ENCODE measurements at regions not wholly inside any gene's neighbourhood (a gene's known extent, or its start where the extent isn't known, plus 50 kb on each side); places are given as distances from the start of the nearest gene placed in this dataset.
"Not testable (repeated sequence)": the region's sequence is repeated elsewhere in the genome, so short reads cannot be mapped to it uniquely, and the experiment has no call there.

DNA sequence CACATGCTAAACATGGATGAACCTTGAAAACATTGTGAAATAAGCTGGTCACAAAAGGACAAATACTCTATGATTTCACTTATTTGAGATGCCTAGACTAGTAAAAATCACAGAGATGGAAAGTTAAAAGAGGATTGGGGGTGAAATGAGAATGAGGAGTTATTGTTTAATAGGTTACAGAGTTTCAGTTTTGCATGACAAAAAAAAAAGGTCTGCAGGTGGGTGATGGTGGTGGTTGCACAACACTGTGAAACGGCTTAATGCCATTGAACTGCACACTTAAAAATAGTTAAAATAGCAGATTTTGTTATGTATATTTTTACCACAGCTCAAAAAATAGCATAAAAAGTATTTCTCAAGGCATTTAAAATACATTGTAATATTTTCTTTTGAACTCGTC lies 151.9 kb upstream of the NRXN3 start:
- TF ChIP-seq TAF1 (IDR thresholded peaks at IDR 0.05; ENCODE audit: borderline replicate concordance, low read depth, low read length) (no peak), POLR2A (IDR thresholded peaks at IDR 0.05; ENCODE audit: low read depth, low read length) (no peak), POLR2AphosphoS5 (IDR thresholded peaks at IDR 0.05; ENCODE audit: low read depth, low read length) (no peak)
- FAIRE-seq (no peak), DNase-seq (ENCODE audit: insufficient read length) (no peak)

GRCh38 chr14:78022059-78022458 lies 148.1 kb upstream of the NRXN3 start:
- DNase-seq (ENCODE audit: insufficient read length) (peak; percentile 12), FAIRE-seq (peak; percentile 77)
- TF ChIP-seq POLR2AphosphoS5 (IDR thresholded peaks at IDR 0.05; ENCODE audit: low read depth, low read length): no peak
- TF ChIP-seq TAF1 (IDR thresholded peaks at IDR 0.05; ENCODE audit: borderline replicate concordance, low read depth, low read length): no peak
- no peak for TF ChIP-seq POLR2A (IDR thresholded peaks at IDR 0.05; ENCODE audit: low read depth, low read length)

GRCh38 chr14:78023112-78023511 lies 147.1 kb upstream of the NRXN3 start:
- FAIRE-seq (no peak), DNase-seq (ENCODE audit: insufficient read length) (no peak)
- TF ChIP-seq POLR2A (IDR thresholded peaks at IDR 0.05; ENCODE audit: low read depth, low read length) (no peak), TAF1 (IDR thresholded peaks at IDR 0.05; ENCODE audit: borderline replicate concordance, low read depth, low read length) (no peak), POLR2AphosphoS5 (IDR thresholded peaks at IDR 0.05; ENCODE audit: low read depth, low read length) (no peak)

DNA sequence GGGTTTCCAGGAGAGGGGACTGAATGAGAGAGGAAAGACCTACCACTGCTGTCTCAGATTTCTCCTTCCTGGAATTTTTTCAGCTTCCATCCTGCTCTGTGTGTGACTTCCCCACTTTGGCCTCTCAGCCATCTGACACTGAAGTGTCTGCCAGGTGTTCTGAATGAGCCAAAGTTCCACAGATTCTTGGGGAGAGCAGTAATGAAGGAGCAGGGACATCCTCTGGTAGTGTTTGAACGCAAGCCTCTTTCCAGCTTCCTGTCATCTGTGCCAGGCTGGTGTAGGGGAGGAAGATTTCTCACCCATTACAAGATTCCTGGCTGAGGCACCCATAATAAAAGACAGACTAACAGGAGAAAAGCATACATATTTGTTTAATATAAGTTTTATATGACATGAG lies 141.7 kb upstream of the NRXN3 start:
- FAIRE-seq (no peak), DNase-seq (ENCODE audit: insufficient read length) (no peak)
- TF ChIP-seq POLR2A (IDR thresholded peaks at IDR 0.05; ENCODE audit: low read depth, low read length): no peak
- no peak for TF ChIP-seq POLR2AphosphoS5 (IDR thresholded peaks at IDR 0.05; ENCODE audit: low read depth, low read length)
- no peak for TF ChIP-seq TAF1 (IDR thresholded peaks at IDR 0.05; ENCODE audit: borderline replicate concordance, low read depth, low read length)

- TF ChIP-seq POLR2A (IDR thresholded peaks at IDR 0.05; ENCODE audit: low read depth, low read length) (no peak), POLR2AphosphoS5 (IDR thresholded peaks at IDR 0.05; ENCODE audit: low read depth, low read length) (no peak), TAF1 (IDR thresholded peaks at IDR 0.05; ENCODE audit: borderline replicate concordance, low read depth, low read length) (no peak)
- FAIRE-seq (no peak), DNase-seq (ENCODE audit: insufficient read length) (no peak)
These were observed 140.4 kb upstream of the NRXN3 start for GRCh38 chr14:78029601-78030372.

DNA sequence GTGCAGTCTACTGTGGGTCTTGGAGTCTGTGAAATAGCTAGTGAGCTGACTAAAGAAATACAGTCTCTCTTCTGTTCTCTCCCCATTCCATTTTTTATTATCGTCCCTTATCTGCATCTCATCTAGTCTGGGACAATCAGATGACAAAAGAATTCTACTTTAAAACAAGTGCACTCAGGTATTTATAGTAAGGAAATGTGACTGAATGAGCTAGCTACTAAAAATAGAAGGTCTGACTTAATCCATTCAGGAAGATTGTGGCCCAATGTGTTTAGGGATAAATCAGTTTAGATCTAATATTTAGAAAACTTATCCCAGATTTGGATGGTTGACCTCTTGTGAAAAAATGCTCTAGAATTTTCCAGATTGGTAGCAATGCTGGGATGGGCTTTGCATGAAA lies 126.8 kb upstream of the NRXN3 start:
- TF ChIP-seq POLR2A (IDR thresholded peaks at IDR 0.05; ENCODE audit: low read depth, low read length): no peak
- TF ChIP-seq TAF1 (IDR thresholded peaks at IDR 0.05; ENCODE audit: borderline replicate concordance, low read depth, low read length): no peak
- no peak for TF ChIP-seq POLR2AphosphoS5 (IDR thresholded peaks at IDR 0.05; ENCODE audit: low read depth, low read length)
- FAIRE-seq (no peak), DNase-seq (ENCODE audit: insufficient read length) (no peak)

GRCh38 chr14:78048120-78048519 lies 122.1 kb upstream of the NRXN3 start:
- DNase-seq (ENCODE audit: insufficient read length) (no peak), FAIRE-seq (no peak)
- TF ChIP-seq TAF1 (IDR thresholded peaks at IDR 0.05; ENCODE audit: borderline replicate concordance, low read depth, low read length): no peak
- no peak for TF ChIP-seq POLR2AphosphoS5 (IDR thresholded peaks at IDR 0.05; ENCODE audit: low read depth, low read length)
- TF ChIP-seq POLR2A (IDR thresholded peaks at IDR 0.05; ENCODE audit: low read depth, low read length): no peak

GRCh38 chr14:78056890-78057289 lies 113.3 kb upstream of the NRXN3 start:
- not testable (repeated sequence) for DNase-seq (ENCODE audit: insufficient read length); FAIRE-seq

GRCh38 chr14:78070344-78070743 lies 99.8 kb upstream of the NRXN3 start:
- FAIRE-seq (no peak), DNase-seq (ENCODE audit: insufficient read length) (no peak)
- no peak for TF ChIP-seq TAF1 (IDR thresholded peaks at IDR 0.05; ENCODE audit: borderline replicate concordance, low read depth, low read length)
- TF ChIP-seq POLR2AphosphoS5 (IDR thresholded peaks at IDR 0.05; ENCODE audit: low read depth, low read length): no peak
- TF ChIP-seq POLR2A (IDR thresholded peaks at IDR 0.05; ENCODE audit: low read depth, low read length): no peak

DNA sequence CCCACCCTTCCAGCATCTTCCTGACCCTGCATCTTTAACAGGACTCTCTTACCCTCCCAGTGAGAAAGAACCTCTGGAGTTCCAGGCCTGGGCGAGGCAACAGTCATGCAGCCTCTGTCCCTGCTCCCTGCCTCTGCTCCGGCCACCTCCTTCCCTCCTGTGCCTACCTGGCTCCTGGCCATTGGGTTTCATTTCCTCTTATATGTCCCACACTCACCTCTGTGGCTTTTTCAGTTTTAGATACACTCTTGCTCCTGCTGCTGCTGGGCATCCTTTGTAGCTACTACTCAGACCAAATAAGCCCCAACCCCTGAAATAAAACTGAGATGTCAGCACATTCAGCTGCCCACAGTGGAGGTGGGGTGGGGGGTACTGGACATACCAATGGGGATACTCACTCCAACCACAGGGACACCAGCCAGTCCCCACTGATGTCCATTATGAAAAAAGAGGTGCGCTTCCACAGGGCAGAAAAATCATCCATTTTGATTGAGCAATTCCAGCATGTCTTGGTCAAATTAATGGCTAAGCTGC lies 99.1 kb upstream of the NRXN3 start:
- DNase-seq (ENCODE audit: insufficient read length) (no peak), FAIRE-seq (no peak)
- TF ChIP-seq POLR2A (IDR thresholded peaks at IDR 0.05; ENCODE audit: low read depth, low read length): no peak
- TF ChIP-seq TAF1 (IDR thresholded peaks at IDR 0.05; ENCODE audit: borderline replicate concordance, low read depth, low read length): no peak
- TF ChIP-seq POLR2AphosphoS5 (IDR thresholded peaks at IDR 0.05; ENCODE audit: low read depth, low read length): no peak

- FAIRE-seq: no peak
- TF ChIP-seq POLR2AphosphoS5 (IDR thresholded peaks at IDR 0.05; ENCODE audit: low read depth, low read length) (no peak), TAF1 (IDR thresholded peaks at IDR 0.05; ENCODE audit: borderline replicate concordance, low read depth, low read length) (no peak), POLR2A (IDR thresholded peaks at IDR 0.05; ENCODE audit: low read depth, low read length) (no peak)
- no peak for DNase-seq (ENCODE audit: insufficient read length)
These were observed 97.1 kb upstream of the NRXN3 start for GRCh38 chr14:78073028-78073427.

DNA sequence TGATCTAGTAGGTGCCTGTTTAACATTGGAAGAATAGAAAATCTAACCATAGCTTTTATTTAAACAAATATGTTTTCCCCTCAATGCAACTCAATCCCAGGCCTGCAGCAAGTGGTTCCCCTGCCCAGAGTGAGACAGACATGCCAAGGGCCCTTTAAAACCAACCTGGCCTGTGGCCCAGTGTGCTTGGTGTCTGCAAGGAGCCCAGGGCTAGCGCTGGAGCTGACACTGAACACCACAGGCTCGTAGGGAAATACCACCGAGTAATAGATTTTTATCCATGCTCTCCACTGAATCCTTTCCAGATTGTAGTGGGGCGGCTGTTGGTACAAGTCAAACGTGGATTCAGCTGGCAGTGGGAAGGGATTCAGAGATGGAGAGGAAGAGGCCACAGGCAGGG lies 95.6 kb upstream of the NRXN3 start:
- DNase-seq (ENCODE audit: insufficient read length): no peak

More for the DNA sequence above, 95.6 kb upstream of the NRXN3 start:
- FAIRE-seq: no peak
- TF ChIP-seq POLR2AphosphoS5 (IDR thresholded peaks at IDR 0.05; ENCODE audit: low read depth, low read length) (no peak), TAF1 (IDR thresholded peaks at IDR 0.05; ENCODE audit: borderline replicate concordance, low read depth, low read length) (no peak), POLR2A (IDR thresholded peaks at IDR 0.05; ENCODE audit: low read depth, low read length) (no peak)
